Stimulated activated naive CD4-positive, alpha-beta T cell treated with Interleukin-2 at 50 U/mL for 16 hours (primary cell): ENCODE measurements at regions not wholly inside any gene's neighbourhood (a gene's known extent, or its start where the extent isn't known, plus 50 kb on each side); places are given as distances from the start of the nearest gene placed in this dataset.
"Not testable (repeated sequence)": the region's sequence is repeated elsewhere in the genome, so short reads cannot be mapped to it uniquely, and the experiment has no call there.

ENCODE experiments used
- DNase-seq: peaks from one replicate; lab custom pipeline; 2025; lab: John Stamatoyannopoulos, UW

DNA sequence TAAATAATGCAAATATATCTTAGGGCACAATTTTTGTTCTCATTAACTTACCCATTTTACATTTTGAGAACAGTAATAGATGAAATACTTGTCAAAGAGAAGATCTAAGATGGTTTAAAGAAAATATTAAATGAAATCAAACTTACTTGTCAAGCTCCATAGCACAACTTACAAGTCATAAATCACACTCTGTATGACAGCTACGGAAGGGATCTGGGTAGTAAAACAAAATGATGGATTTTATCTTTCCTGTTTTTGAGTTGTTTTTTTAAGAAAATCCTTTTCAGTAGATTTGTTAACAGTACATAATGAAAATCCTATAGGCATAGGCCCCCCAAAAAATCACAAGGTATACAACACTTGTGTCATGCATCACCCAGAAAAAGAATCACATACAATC lies 84.4 kb upstream of the ANTXRL start:
- DNase-seq, result not testable (repeated sequence)

DNA sequence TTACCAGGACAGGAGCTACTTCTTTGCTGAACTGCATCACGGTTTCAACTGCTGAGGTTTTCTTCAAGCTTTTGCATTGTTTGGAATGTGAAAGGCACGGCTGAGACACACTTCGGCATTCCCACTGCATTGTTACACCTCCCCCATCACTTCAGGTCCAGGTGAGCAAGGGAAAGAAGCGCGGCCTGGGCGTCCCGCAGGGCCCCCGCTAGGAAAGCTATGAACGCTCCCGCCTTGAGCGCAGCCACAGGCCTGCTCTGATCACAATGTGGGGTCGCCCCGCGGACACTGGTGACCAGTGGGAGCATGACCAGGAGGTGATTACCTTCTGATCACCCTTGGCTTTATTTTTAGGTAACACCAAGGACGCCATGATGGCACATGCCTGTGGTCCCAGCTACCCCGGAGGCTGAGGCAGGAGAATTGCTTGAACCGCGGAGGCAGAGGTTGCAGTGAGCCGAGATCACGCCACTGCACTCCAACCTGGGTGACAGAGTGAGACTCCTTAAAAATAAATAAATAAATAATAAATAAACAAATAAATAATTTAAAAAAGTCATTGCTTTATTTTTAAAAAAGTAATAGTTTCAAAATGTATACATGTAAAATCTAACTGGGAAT lies 82.2 kb upstream of the ANTXRL start:
- DNase-seq, result not testable (repeated sequence)

DNA sequence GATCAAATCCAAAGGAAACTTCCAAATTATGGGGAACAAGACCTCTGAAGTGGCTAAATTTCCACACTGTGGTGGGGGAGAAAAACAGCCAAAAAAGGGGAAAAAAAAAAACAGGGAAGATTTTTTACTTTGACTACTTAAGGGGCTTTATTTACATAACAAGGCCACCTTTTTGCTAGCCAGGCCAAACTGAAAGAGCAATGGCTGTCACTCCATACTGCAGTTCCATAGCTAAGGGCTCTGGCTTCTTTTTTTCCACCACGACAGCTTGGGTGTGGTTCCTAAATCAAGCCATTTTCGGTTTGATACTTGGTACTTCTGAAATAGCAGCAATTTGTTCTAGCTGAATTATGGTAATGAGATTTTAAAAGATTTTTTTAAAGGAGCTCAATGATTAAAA lies 76.4 kb upstream of the ANTXRL start:
- DNase-seq, result not testable (repeated sequence)

DNA sequence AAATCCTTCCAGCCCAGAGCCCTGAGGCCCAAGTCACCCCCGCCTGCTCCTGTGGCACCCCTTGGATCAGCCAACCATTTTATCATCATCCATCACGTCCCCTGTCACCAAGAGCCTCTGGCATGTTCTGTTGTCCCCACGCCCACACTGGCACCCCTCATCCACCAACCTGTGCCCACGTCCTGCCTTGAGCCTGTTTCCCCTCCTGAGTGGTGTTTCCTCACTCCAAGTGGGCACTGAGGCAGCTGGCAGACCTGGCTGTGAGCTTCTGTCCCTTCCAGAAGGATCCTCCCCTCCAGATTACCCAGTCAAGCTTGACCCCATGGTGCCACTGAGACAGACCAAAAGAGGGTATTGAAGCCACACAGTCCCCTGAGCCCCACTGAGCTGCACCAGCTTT lies 71.4 kb upstream of the ANTXRL start:
- DNase-seq, result no peak

DNA sequence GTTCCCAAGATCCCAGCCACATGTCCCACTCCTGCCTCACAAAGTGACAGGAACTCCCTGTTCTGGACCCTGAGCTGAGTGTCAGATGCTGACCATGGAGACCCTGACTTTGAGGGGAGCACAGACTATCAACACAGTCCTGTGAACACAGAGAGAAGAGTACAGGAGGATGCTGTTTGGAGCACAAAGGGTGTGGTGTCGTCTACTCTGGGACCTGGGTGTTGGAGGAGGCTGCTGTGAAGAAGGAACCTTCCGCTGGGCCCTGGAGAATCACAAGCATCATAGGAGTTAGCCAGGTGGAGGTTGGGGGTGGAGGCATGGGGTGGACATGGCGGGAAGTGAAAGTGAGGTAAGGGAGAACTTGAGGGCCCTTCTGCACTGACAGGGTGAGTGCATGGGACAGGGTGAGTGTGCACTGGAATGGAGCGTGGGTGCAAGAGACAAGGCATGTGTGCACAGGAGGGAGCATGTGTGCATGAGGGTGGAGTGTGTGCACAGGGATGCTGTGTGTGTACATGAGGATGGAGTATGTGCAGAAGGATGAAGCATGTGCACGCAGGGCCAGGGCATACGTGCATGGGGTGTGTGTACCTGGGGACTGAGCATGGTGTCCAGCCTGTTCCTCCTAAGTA lies 70.7 kb upstream of the ANTXRL start:
- DNase-seq, result no peak

DNA sequence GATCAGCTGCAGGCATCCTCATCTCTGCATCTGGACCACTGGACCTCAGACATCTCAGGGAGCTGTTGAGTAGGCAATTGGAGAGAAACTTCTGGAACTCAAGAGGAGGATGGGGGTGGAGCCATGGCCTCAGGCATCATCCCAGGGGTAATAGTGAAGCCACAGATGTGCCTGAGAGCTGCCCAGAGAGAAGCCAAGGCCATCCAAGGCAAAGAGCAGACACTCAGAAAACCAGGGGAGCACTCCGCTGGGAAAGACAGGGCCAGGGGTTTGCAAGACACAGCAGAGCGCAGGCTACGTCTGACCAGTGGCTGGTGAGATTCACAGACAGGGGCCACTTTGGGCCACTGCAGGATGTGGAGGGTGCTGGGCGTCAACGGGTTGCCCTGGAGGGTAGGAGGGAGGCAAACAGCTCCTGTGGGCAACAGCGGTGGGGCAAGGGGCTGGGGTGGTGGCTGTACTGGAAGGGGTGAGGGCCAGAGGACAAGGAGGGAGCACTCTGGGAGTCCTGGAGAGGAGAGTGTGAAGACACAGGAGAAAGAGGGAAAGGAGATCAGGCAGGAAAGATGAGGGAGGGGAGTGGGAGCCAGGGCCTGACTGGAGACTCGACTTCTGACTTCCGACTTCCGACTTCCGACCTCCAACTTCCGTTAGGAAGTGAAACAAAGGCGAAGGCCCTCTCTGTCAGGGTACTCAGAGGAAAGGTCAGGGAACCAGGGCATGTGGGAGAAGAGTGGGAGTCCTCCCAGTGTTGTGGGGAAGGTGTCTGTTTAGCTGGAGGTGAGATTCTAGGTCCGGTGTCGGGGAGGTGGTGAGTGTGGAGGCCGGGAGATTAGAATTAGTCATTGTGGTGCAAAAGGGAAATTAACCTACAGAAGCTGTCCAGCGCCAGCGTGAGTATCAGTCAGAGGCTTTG lies 69.7 kb upstream of the ANTXRL start:
- no peak for DNase-seq

DNA sequence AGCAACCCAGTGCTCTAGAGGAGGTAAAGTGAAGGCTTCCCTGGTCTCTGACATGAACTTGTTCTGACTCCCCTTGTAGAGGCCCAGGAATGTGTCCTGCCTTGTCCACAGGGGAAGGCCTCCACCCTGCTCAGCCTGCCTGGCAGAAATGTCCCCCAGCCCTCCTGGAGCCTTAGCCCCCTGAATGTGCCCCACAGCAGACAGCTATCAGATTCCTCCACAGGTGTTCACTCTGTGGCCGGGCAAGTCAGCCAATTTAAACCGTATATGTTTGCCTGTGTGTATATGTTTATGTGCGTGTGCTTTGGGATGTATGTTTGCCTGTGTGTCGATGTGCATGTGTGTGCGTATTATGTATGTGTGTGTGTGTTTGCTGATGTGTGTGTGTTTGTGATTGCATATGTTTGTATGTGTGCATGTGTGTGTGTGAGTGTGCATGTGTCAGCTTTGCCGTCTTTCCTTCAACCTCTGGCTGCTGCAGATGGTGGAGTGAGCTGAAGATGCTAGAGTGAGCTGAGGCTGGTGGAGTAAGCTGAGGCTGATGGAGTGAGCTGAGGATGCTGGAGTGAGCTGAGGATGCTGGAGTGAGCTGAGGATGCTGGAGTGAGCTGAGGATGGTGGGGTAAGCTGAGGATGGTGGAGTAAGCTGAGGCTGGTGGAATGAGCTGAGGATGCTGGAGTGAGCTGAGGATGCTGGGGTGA lies 68.9 kb upstream of the ANTXRL start:
- no peak for DNase-seq

DNA sequence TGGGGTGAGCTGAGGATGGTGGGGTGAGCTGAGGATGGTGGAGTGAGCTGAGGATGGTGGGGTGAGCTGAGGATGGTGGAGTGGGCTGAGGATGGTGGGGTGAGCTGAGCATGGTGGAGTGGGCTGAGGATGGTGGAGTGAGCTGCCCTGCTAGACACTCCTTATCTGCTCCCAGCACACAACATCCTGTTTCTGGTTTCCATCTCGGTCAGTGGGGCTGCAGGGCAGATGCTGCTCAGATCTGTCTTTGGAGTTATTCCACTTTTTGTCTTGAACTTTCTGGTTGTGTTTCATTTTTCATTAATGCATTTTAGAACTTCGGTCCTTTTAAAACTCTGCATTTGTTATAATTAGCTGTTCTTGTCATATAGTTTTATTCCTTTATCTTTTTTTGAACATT lies 67.9 kb upstream of the ANTXRL start:
- no peak for DNase-seq

DNA sequence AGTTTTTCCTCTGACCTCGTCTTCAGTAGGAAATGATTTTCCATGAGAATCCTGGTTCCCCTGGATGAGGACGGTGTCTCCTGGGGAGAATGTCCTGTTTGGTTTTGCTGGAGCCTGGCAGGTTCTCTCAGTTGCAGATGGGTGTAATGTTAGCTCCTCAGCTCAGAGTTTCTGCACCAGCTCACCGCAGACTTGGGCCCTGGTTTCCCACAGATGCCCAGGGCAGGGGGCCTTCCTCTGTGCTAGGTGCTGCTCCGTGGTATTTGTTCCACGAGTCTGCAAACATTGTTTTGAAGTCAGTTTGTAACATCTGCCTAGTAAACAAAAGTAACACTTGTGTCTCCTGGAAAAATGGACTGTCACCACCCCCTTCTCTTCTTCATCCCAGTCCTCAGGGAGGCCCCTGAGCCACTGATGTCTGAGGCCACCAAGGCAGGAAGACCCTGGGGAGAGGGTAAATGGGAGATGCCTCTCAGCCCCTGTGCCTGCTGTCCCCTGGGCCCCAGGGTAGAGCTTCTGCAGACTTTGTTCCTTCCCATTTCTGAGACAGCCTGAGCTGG lies 67.3 kb upstream of the ANTXRL start:
- DNase-seq, result not testable (repeated sequence)

DNA sequence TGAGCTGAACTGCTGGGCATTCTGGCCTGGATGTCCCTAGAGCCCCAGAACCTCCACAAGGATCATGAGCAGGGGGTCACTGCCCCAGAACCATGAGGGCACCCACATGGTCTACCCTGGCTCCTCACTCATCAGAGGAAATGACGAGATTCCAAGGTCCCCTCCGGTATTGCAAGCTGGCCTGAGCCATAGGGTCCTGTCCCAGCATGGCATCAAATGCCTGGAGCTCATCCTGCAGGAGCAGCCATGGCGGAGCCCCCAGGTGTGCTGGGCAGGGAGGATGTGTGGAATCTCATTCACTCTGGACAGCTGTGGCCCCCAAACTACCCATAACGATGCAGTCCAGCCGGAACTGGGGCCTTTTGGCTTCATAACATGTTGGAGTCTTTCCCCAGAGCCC lies 66.6 kb upstream of the ANTXRL start:
- no peak for DNase-seq

DNA sequence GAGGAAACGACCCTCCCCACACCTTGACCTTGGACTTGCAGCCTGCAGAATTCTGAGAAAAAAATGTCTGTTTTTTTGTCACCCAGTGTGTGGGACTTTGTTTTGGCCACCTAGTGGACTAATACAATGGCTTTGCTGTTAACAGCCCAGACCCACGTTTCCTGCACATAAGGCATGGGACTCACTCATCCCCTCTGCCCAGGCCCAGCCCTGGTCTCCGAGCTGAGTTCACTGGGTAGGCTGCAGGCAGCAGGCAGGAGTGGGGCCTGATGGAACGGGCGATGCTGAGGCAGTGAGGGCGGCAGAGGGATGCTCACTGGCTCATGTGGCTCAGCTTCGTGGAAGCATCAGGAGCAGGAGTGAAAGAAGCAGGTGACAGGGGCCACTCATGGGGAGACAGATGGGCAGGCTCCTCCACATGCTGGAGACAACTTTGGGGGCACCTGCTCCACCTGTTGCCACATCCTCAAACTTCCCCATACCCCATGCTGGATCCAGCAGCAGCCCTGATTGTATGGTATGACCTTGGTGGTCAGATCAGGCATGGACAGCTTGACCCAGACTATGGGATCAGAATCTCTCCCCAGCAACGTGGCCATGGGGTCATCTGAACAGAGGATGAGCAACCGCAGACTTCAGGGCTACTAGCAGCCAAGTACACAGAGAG lies 65.8 kb upstream of the ANTXRL start:
- no peak for DNase-seq

DNA sequence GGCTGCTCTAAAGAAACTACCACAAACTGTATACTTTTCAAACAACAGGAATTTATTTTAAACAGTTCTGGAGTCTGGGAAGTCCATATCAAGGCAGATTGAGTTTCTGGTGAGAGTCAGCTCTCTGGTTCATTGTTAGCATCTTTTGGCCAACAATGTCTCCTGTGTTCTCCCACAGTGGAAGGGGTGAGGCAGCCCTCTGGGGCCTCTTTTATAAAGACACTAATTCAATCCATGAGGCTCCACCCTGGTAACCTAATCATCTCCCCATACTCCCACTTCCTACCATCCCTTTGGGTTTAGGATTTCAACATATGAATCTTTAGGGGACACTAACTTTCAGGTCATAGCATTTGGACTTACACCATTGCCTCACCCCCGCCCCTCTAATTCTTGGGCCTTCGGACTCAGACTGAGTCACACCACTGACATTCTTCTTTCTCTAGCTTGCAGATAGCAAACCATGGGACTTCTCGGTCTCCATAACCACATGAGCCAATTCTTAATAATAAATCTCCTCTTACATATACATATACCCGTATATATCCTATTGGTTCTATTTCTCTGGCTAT lies 64.3 kb upstream of the ANTXRL start:
- no peak for DNase-seq

DNA sequence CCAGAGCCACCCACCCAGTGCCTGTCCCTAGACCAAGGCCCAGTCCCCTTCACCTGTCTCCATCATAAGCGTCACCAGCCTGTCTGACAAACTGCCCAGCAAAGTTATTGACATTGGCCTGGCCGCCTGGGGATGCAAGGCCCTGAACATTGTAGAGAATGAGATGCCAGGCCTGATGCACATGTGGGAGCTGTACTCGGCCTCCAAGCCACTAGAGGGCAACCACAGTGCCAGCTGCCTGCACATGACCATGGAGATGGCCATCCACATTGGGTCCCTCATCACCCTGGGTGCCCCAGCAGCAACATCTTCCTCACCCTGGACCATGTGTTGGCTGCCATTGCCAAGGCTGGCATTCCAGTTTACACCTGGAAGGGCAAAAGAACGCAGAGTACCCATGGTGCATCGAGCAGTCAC lies 63.7 kb upstream of the ANTXRL start:
- DNase-seq, result no peak

DNA sequence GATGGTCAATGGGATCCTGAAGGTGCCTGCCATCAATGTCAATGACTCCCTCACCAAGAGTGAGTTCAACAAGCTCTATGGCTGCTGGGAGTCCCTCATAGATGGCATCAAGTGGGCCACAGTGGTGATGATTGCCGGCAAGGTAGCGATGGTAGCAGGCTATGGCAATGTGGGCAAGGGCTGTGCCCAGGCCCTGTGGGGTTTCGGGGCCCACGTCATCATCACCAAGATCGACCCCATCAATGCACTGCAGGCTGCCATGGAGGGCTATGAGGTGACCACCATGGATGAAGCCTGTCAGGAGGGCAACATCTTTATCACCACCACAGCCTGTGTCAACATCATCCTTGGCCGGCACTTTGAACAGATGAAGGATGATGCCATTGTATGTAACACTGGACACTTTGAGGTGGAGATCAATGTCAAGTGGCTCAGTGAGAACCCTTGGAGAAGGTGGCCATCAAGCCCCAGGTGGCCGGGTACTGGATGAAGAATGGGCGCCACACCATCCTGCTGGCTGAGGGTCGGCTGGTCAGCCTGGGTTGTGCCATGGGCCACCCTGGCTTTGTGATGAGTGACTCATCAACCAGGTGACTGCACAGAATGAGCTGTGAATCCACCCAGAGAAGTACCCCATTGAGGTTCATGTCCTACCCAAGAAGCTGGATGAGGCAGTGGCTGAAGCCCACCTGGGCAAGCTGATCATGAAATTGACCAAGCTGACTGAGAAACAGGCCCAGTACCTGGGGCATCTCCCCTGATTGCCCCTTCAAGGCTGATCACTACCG lies 63.0 kb upstream of the ANTXRL start:
- no peak for DNase-seq

DNA sequence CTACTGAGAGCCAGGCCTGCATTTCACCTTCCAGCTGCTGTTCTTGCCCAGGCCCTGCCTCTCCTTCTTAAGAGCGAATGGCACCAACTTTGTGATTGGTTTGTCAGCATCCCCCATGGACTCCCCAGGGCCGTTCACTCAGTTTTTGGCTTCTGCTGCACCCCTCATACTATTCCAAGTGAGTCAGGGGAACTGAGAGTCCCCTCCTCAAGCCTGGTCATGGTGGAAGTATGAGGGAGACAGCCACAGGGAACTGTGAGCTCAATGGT lies 62.4 kb upstream of the ANTXRL start:
- DNase-seq, result no peak

DNA sequence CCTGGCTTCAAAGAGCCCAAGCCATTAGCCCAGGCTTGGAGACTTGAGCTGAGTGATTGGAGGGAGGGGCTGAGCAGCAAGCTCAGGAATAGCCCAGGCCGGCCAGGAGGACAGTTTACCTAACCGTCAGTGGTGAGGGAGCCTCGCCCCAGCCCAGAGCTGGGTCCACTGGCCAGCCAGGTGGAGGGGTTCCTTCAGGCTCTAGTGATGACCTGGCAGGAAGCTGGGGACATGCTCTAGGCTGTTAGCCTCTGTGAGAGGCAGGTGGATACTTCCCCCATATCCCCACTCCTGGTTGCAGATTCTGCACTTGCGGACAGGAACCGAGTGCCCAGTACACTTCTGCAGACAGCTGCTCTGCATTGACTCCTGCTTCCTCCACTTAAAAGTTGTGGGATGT lies 61.2 kb upstream of the ANTXRL start:
- no peak for DNase-seq

DNA sequence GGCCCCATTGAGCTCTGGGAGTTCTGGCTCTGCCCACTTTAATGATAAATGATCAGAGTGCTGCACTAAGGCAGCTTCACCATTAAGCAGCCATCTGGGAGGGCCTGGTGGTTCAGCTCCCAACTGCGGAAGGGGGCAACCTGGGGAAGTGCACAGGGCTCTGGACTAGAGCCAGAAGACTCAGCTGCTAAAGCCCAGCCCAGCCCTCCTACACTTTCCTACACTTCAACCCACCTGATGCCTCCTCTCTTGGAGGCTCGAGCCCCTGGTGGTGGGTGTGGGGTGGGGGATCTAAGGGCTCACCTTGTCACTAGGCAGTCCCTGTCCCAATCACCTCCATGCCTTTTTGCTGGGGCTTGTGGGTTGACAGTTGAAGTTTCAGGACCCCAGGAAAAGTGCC lies 60.6 kb upstream of the ANTXRL start:
- no peak for DNase-seq

DNA sequence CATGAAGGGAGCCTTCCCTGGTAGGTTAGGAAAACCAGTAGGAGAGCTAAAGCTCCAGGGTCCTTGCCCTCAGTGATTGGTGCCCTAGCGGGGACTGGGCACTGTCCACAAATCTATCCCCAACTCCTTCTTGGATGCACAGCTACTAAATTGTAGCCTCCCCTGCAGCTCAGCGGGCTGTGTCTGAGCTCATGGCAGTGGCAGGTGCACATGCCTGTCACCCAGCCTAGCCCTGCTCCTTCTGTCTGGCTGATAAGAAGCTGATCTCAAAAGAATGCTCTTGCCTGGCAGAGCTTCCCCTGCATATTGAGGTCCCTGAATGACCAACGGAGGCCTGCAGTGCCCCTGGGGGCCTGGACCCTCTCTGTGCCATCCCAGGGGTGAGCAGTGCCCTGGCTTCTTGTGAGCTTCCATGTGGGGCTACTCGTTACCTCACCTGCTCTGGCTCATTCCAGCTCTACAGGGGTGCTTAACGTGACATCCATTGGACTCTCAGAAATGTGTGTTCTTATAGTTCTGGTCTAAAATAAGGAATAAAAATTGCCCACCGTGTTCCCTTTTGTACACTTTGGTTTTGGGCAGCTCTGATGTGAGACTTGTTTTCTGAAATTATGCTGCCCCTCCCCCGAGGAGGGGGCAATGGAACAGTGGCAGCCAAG lies 59.8 kb upstream of the ANTXRL start:
- DNase-seq, result no peak

DNA sequence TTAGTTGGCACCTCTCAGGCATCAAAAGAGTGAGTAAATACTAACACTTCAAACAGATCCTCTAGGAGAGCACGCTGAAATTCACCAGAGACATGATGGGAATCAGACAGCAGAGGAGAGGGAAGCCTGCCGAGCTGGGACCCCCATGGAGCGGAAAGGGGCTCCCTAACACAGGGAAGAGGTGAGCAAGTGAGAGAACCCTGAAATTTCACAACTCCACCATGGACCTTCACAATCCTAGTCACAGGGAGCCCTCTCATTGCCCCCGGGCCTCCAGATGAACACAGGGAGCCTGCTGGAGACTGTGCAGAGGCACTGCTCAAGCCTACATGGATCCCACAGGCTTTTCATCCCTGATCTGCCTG lies 59.2 kb upstream of the ANTXRL start:
- DNase-seq, result no peak

DNA sequence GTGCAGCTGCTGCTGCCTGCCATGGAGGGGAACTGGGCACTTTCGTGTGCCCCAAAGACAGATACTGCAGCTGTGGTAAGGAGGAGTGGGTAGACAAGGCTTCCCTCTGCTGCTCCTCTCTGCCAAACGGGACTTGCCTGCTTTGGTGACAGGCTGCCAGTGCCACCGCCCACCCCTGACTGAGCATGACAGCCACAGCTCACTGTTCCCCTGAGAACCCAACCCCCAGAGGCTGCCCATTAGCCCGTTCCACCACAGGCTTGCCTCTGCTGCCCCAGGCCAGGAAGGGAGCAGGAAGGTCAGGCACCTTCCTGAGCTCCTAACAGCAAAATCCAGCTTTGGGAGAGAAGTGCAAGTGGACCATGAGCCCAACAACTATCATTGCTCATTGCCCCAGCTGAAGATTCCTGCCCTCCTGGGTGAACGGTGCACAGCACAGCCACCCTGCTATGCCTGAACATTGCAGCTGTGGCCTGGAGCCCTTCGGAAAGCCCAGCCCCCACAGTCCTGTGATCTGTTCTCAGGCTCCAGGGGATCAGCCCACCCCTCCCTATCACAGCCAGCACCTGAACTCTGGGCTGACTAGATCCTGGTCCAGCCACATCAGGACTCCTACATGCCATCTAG lies 58.7 kb upstream of the ANTXRL start:
- DNase-seq, result no peak
